Testis (tissue), 2 donors: ENCODE measurements at regions not wholly inside any gene's neighbourhood (a gene's known extent, or its start where the extent isn't known, plus 50 kb on each side); places are given as distances from the start of the nearest gene placed in this dataset.

Experiments
- DNase-seq: peaks from one replicate; pipeline ENCODE4 v3.0.0-alpha.2; 2019
- H3K27ac ChIP-seq, 2 donors: fragments of 200-600 bp; sonication (generic); one replicate each; pipeline ENCODE4 v1.5.1; 2019
- H3K27me3 ChIP-seq: fragments of 200-600 bp; sonication (generic); one replicate; pipeline ENCODE4 v1.5.1; 2019
- H3K36me3 ChIP-seq: fragments of 200-600 bp; sonication (generic); one replicate; pipeline ENCODE4 v1.5.1; 2017; ENCODE audit warnings: low read depth; ENCODE audit errors: missing control alignments
- H3K4me1 ChIP-seq: fragments of 200-600 bp; sonication (generic); one replicate; pipeline ENCODE4 v1.5.1; 2019
- H3K4me3 ChIP-seq, 2 donors: fragments of 200-600 bp; sonication (generic); one replicate each; pipeline ENCODE4 v1.5.1; 2017 to 2019
- H3K9me3 ChIP-seq: fragments of 200-600 bp; sonication (generic); one replicate; pipeline ENCODE4 v1.5.1; 2017
- POLR2A ChIP-seq: fragments of 450-650 bp; IDR thresholded peaks from one replicate; pipeline ENCODE4 v1.6.1; 2017; ENCODE audit warnings: antibody characterized with exemption, mild to moderate bottlenecking, moderate library complexity
- WGBS, 2 donors: methylation state at CpG; one replicate each; pipeline ENCODE4 v1.1.5; 2018; 5-methylcytosine and 5-hydroxymethylcytosine counted together
- intact Hi-C: fragments of 100-400 bp; cut with DNase I; formaldehyde crosslinking; loops from one replicate; pipeline ENCODE4 v1.15.1; 2023; ENCODE audit warnings: low total_unique reads
- TF ChIP-seq, protein P1 (sequence below), 3 experiments: fragments of 450-650 bp in 2 of 3; fragments of 200-600 bp in 1 of 3; sonication (generic) in 1 of 3; IDR thresholded peaks; one replicate each; pipeline ENCODE4 v1.5.1; 2016 to 2019; ENCODE audit warnings: antibody characterized with exemption in 3 of 3, mild to moderate bottlenecking in 2 of 3, moderate library complexity in 1 of 3

- H3K36me3 ChIP-seq, result no peaks in the 10 kb centered on the region
- H3K4me1 ChIP-seq, result no peaks in the 10 kb centered on the region
- WGBS, 2 donors, result 93 to 95% methylated on average over 5 of the region's 5 CpGs
- H3K27me3 ChIP-seq, result no peaks in the 10 kb centered on the region
- no peak for DNase-seq
- H3K9me3 ChIP-seq, result no peaks in the 10 kb centered on the region
- intact Hi-C loops, result no loop called here
- no peak overlapping the region for H3K4me3 ChIP-seq
- H3K27ac ChIP-seq, result no peak overlapping the region
- TF ChIP-seq, protein P1, sequence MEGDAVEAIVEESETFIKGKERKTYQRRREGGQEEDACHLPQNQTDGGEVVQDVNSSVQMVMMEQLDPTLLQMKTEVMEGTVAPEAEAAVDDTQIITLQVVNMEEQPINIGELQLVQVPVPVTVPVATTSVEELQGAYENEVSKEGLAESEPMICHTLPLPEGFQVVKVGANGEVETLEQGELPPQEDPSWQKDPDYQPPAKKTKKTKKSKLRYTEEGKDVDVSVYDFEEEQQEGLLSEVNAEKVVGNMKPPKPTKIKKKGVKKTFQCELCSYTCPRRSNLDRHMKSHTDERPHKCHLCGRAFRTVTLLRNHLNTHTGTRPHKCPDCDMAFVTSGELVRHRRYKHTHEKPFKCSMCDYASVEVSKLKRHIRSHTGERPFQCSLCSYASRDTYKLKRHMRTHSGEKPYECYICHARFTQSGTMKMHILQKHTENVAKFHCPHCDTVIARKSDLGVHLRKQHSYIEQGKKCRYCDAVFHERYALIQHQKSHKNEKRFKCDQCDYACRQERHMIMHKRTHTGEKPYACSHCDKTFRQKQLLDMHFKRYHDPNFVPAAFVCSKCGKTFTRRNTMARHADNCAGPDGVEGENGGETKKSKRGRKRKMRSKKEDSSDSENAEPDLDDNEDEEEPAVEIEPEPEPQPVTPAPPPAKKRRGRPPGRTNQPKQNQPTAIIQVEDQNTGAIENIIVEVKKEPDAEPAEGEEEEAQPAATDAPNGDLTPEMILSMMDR (IDR thresholded peaks at IDR 0.05), result no peak
- no peak for TF ChIP-seq POLR2A
These were observed 302.7 kb upstream of the MEOX2 start for GRCh38 chr7:15989194-15989593.

GRCh38 chr7:15985587-15986384, 299.3 kb upstream of the MEOX2 start:
- Histone ChIP-seq H3K4me1 (no peaks in the 10 kb centered on the region), H3K36me3 (no peaks in the 10 kb centered on the region), H3K27ac (no peak overlapping the region), H3K4me3 (no peak overlapping the region), H3K27me3 (no peaks in the 10 kb centered on the region), H3K9me3 (no peaks in the 10 kb centered on the region)
- DNase-seq, result no peak
- intact Hi-C loops, result no loop called here
- TF ChIP-seq, protein P1 (IDR thresholded peaks at IDR 0.05), result peak in 1 of 3 experiments; percentile 6
- TF ChIP-seq POLR2A, result no peak
- 87 to 99% methylated on average over 2 of the region's 2 CpGs for WGBS, 2 donors

DNA sequence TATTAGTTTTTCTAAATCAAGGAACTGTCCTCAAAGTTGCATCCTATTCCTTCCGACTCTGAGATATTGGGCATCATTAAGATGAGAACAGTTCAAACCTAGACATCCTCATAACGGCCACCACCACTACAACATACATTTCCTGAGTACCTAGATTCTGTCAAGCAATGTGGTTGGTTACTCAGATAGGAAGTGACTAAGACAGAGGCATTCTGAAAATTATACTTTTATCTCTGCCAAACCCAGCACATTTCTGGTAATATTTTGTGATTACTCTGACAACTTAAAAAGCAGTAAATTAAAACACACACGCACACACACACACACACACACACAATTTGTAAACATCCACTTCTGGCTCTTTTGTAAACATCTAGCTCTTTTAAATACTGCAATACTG, 291.2 kb upstream of the MEOX2 start:
- no peak overlapping the region for H3K27ac ChIP-seq
- H3K36me3 ChIP-seq, result no peaks in the 10 kb centered on the region
- H3K27me3 ChIP-seq, result no peaks in the 10 kb centered on the region
- no peaks in the 10 kb centered on the region for H3K4me1 ChIP-seq
- 67% methylated on average over 3 of the region's 3 CpGs for WGBS, 2 donors
- no peaks in the 10 kb centered on the region for H3K9me3 ChIP-seq
- no peak for DNase-seq
- H3K4me3 ChIP-seq, result no peak overlapping the region
- intact Hi-C loops, result no loop called here
- TF ChIP-seq POLR2A, result no peak
- TF ChIP-seq, protein P1 (IDR thresholded peaks at IDR 0.05), result no peak

DNA sequence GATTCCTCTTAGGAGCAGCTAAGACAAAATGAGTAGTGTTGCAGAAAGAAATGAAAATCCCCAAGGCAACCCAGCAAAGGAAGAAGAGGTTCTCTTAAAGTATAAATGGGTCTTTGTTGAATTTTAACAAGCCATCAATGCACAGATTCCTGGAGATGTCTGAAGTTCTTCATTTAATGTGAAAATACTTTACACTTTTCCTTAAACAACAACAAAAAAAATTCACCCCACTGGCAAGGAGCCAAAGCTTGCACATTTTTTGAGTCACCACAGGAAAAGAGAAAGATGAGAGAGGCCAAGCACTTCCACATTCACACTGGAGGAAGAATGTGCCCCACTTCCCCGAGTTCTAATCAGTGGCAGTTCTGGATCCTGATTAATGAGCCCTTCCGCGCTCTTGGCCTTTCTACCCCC, 286.4 kb upstream of the MEOX2 start:
- no peak for DNase-seq
- WGBS, 2 donors, result 66 to 69% methylated on average over 3 of the region's 3 CpGs
- H3K9me3 ChIP-seq, result no peaks in the 10 kb centered on the region
- intact Hi-C loops, result no loop called here
- no peak overlapping the region for H3K4me3 ChIP-seq
- H3K36me3 ChIP-seq, result no peaks in the 10 kb centered on the region
- no peaks in the 10 kb centered on the region for H3K4me1 ChIP-seq
- TF ChIP-seq, protein P1 (IDR thresholded peaks at IDR 0.05), result no peak
- TF ChIP-seq POLR2A, result no peak
- no peaks in the 10 kb centered on the region for H3K27me3 ChIP-seq
- no peak overlapping the region for H3K27ac ChIP-seq

- no peak overlapping the region for H3K27ac ChIP-seq
- no peak for DNase-seq
- H3K9me3 ChIP-seq, result no peaks in the 10 kb centered on the region
- TF ChIP-seq, protein P1 (IDR thresholded peaks at IDR 0.05), result no peak
- no peak for TF ChIP-seq POLR2A
- H3K4me1 ChIP-seq, result no peaks in the 10 kb centered on the region
- intact Hi-C loops, result no loop called here
- H3K4me3 ChIP-seq, result no peak overlapping the region
- H3K36me3 ChIP-seq, result no peaks in the 10 kb centered on the region
- WGBS, 2 donors, result 87 to 89% methylated on average over 3 of the region's 3 CpGs
- no peaks in the 10 kb centered on the region for H3K27me3 ChIP-seq
These were observed 281.1 kb upstream of the MEOX2 start for GRCh38 chr7:15967551-15967950.
